NCI-H526 treated with DMSO at 0.1 percent for 48 hours (cell line): ENCODE measurements at regions not wholly inside any gene's neighbourhood (a gene's known extent, or its start where the extent isn't known, plus 50 kb on each side); places are given as distances from the start of the nearest gene placed in this dataset.

Experiments used
- DNase-seq: peaks from one replicate; lab custom pipeline; 2025; lab: John Stamatoyannopoulos, UW

- DNase-seq = no peak
These were observed 76.9 kb upstream of the ANK3 start for GRCh38 chr10:60466267-60467201.

- no peak for DNase-seq
These were observed 76.1 kb upstream of the ANK3 start for GRCh38 chr10:60465801-60466200.

- DNase-seq = no peak
These were observed 75.0 kb upstream of the ANK3 start for GRCh38 chr10:60464659-60465058.

GRCh38 chr10:60463746-60464145, 74.1 kb upstream of the ANK3 start:
- DNase-seq = no peak

- no peak for DNase-seq
These were observed 72.0 kb upstream of the ANK3 start for GRCh38 chr10:60461688-60462087.

GRCh38 chr10:60459701-60460457, 70.2 kb upstream of the ANK3 start:
- DNase-seq = no peak

GRCh38 chr10:60456053-60456452, 66.4 kb upstream of the ANK3 start:
- DNase-seq = no peak

GRCh38 chr10:60454336-60454735, 64.7 kb upstream of the ANK3 start:
- DNase-seq = no peak

GRCh38 chr10:60453036-60453435, 63.4 kb upstream of the ANK3 start:
- no peak for DNase-seq

GRCh38 chr10:60450291-60450690, 60.6 kb upstream of the ANK3 start:
- DNase-seq = no peak

- DNase-seq = no peak
These were observed 58.6 kb upstream of the ANK3 start for GRCh38 chr10:60448246-60448645.

GRCh38 chr10:60446851-60447250, 57.2 kb upstream of the ANK3 start:
- DNase-seq = no peak

GRCh38 chr10:60446070-60446833, 56.6 kb upstream of the ANK3 start:
- DNase-seq = no peak

GRCh38 chr10:60444494-60445064, 54.9 kb upstream of the ANK3 start:
- DNase-seq = no peak

- no peak for DNase-seq
These were observed 53.7 kb upstream of the ANK3 start for GRCh38 chr10:60443346-60443745.

GRCh38 chr10:60441515-60441914, 51.8 kb upstream of the ANK3 start:
- no peak for DNase-seq

GRCh38 chr10:60439641-60440040, 50.0 kb upstream of the ANK3 start:
- no peak for DNase-seq
